Breast epithelium (tissue), 4 donors: ENCODE measurements at regions not wholly inside any gene's neighbourhood (a gene's known extent, or its start where the extent isn't known, plus 50 kb on each side); places are given as distances from the start of the nearest gene placed in this dataset.

Experiments used
- DNase-seq, 2 donors: peaks; one replicate each; pipeline ENCODE4 v3.0.0-alpha.2; 2019; ENCODE audit warnings: low spot score in 2 of 2
- H3K27ac ChIP-seq, 2 donors: fragments of 200-600 bp; sonication (generic) in 1 of 2; one replicate each; pipeline ENCODE4 v1.5.1; 2016 to 2019; ENCODE audit warnings: mild to moderate bottlenecking in 1 of 2
- H3K27me3 ChIP-seq, 2 donors: fragments of 200-600 bp; sonication (generic) in 1 of 2; one replicate each; pipeline versions ENCODE4 v1.5.1 to v1.6.0; 2017 to 2019; ENCODE audit warnings: control low read depth in 1 of 2, mild to moderate bottlenecking in 1 of 2
- H3K36me3 ChIP-seq: fragments of 200-600 bp; one replicate; pipeline ENCODE4 v1.5.1; 2019
- H3K4me1 ChIP-seq, 2 donors: fragments of 200-600 bp; sonication (generic); one replicate each; pipeline ENCODE4 v1.5.1; 2016 to 2019; ENCODE audit warnings: control low read depth in 1 of 2
- H3K4me3 ChIP-seq, 3 donors: fragments of 200-600 bp; sonication (generic); 1 replicate in 2 of 3; 2 replicates in 1 of 3; pipeline ENCODE4 v1.5.1; 2016 to 2019; ENCODE audit warnings: mild to moderate bottlenecking in 3 of 3, moderate library complexity in 2 of 3
- H3K9me3 ChIP-seq, 2 donors: fragments of 200-600 bp; sonication (generic) in 1 of 2; one replicate each; pipeline ENCODE4 v1.5.1; 2016 to 2019; ENCODE audit warnings: control low read depth in 1 of 2
- CTCF ChIP-seq, 3 donors: fragments of 450-650 bp; IDR thresholded peaks; one replicate each; pipeline ENCODE4 v1.5.1; 2016 to 2017; ENCODE audit warnings: antibody characterized with exemption in 3 of 3, mild to moderate bottlenecking in 3 of 3, moderate library complexity in 3 of 3
- POLR2A ChIP-seq: fragments of 450-650 bp; IDR thresholded peaks from one replicate; pipeline ENCODE4 v1.6.1; 2016; ENCODE audit warnings: antibody characterized with exemption, mild to moderate bottlenecking, moderate library complexity
- POLR2AphosphoS5 ChIP-seq, 3 donors: sonication (generic); formaldehyde crosslinking; IDR thresholded peaks; one replicate each; pipeline ENCODE4 v1.6.1; 2017; ENCODE audit warnings: antibody characterized with exemption in 3 of 3
- intact Hi-C: fragments of 100-400 bp; cut with DNase I; formaldehyde crosslinking; loops from one replicate; pipeline ENCODE4 v1.15.1; 2023; ENCODE audit warnings: low total_unique reads

DNA sequence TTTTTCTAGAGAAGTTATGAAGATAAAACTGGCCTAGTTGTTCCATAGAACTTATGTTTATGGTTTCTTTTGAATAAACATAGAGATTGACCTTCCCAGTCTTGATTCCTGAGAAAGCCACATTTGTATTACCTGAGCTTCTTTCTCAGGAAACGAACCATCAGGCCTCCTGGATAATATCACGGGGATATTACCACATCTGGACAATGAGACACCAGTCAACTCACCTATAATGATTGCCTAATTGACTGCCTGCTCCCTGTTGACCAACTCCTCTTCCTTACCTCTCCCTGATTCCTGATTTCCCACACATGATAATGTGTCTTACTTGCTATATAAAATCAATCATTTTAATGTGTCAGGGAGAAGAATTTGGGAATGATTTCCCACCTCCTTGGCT lies 822.7 kb downstream of the LRFN5 start:
- Histone ChIP-seq H3K4me1 (no peaks in the 10 kb centered on the region), H3K27me3 (no peaks in the 10 kb centered on the region), H3K4me3 (no peak overlapping the region), H3K9me3 (no peaks in the 10 kb centered on the region), H3K27ac (no peak overlapping the region), H3K36me3 (no peaks in the 10 kb centered on the region)
- DNase-seq: no peak
- intact Hi-C loops: no loop called here
- TF ChIP-seq POLR2A (no peak), POLR2AphosphoS5 (IDR thresholded peaks at IDR 0.05) (no peak), CTCF (IDR thresholded peaks at IDR 0.05) (no peak)

GRCh38 chr14:42428996-42429395 lies 822.3 kb downstream of the LRFN5 start:
- Histone ChIP-seq H3K36me3 (no peaks in the 10 kb centered on the region), H3K27ac (no peak overlapping the region), H3K4me3 (no peak overlapping the region), H3K4me1 (no peaks in the 10 kb centered on the region), H3K9me3 (no peaks in the 10 kb centered on the region), H3K27me3 (no peaks in the 10 kb centered on the region)
- TF ChIP-seq POLR2AphosphoS5 (IDR thresholded peaks at IDR 0.05) (no peak), CTCF (IDR thresholded peaks at IDR 0.05) (no peak), POLR2A (no peak)
- intact Hi-C loops: no loop called here
- no peak for DNase-seq

- no peak overlapping the region for H3K27ac ChIP-seq
- TF ChIP-seq POLR2A: no peak
- TF ChIP-seq CTCF (IDR thresholded peaks at IDR 0.05): no peak
- TF ChIP-seq POLR2AphosphoS5 (IDR thresholded peaks at IDR 0.05): no peak
- no peak overlapping the region for H3K4me3 ChIP-seq
- H3K9me3 ChIP-seq: no peaks in the 10 kb centered on the region
- no peaks in the 10 kb centered on the region for H3K36me3 ChIP-seq
- DNase-seq: no peak
- no peaks in the 10 kb centered on the region for H3K4me1 ChIP-seq
- H3K27me3 ChIP-seq: no peaks in the 10 kb centered on the region
- intact Hi-C loops: no loop called here
Measured at GRCh38 chr14:42424501-42424900, 817.8 kb downstream of the LRFN5 start.

DNA sequence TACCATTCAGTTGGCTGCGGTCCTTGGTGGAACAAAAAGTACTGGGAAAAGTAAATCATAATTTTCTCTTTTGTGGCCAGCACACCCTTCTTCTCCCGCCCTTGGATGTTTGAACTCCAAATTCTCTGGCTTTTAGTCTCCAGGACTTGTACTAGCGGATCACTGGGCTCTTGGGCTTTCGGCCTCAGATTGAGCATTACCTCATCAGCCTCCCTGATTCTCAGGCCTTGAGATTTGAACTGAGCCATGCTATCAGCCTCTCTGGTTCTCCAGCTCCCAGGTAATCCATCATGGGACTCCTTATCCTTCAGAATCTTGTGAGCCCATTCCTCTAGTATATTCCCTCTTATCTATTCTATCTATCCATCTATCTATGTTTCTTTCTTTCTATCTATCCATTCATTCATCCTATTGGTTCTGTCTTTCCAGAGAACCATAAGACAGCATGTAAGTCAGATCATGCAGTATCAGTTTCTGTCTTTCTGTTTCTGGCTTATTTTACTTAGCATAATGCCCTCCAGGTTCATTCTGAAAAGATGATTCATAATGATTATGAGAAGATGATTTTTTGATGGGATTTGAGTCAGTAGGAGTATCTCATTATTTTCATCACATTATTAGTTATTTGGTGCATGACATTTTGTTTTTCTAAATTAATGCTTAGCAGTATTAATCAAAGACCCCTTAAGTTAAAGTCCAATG lies 814.9 kb downstream of the LRFN5 start:
- Histone ChIP-seq H3K4me1 (no peaks in the 10 kb centered on the region), H3K4me3 (no peak overlapping the region), H3K27me3 (no peaks in the 10 kb centered on the region), H3K36me3 (no peaks in the 10 kb centered on the region), H3K9me3 (no peaks in the 10 kb centered on the region), H3K27ac (no peak overlapping the region)
- DNase-seq: no peak
- TF ChIP-seq POLR2AphosphoS5 (IDR thresholded peaks at IDR 0.05): no peak
- no peak for TF ChIP-seq CTCF (IDR thresholded peaks at IDR 0.05)
- no peak for TF ChIP-seq POLR2A
- intact Hi-C loops: no loop called here

DNA sequence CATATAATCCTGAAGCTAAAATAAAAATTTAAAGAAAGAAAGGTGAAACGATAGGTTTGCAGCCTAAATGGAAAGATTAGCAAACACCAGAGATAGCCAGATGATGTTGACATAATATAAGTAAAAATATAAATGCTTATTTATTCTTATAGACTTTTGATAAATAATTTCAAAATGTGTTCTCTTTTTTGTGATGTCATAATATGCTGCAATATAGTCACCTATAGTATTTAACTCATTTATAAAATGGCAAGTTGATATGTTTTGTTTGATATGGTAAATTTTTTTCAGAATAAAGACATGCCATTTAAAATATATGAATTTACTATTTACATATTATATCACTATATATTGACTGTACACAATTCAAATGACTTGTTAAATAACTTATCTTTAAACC lies 813.4 kb downstream of the LRFN5 start:
- no peak for DNase-seq
- TF ChIP-seq POLR2A (no peak), POLR2AphosphoS5 (IDR thresholded peaks at IDR 0.05) (no peak), CTCF (IDR thresholded peaks at IDR 0.05) (no peak)
- Histone ChIP-seq H3K4me1 (no peaks in the 10 kb centered on the region), H3K27me3 (no peaks in the 10 kb centered on the region), H3K36me3 (no peaks in the 10 kb centered on the region), H3K27ac (no peak overlapping the region), H3K4me3 (no peak overlapping the region), H3K9me3 (no peaks in the 10 kb centered on the region)
- intact Hi-C loops: no loop called here
